Stomach (tissue), 8 donors: ENCODE measurements at regions not wholly inside any gene's neighbourhood (a gene's known extent, or its start where the extent isn't known, plus 50 kb on each side); places are given as distances from the start of the nearest gene placed in this dataset.

Experiments used
- DNase-seq, 2 donors: peaks; one replicate each; pipeline versions ENCODE4 v3.0.0 to v3.0.0-alpha.2; 2013 to 2019
- H3K27ac ChIP-seq, 5 donors: fragments of 200-600 bp in 4 of 5; sonication (generic) in 4 of 5; one replicate each; pipeline ENCODE4 v1.5.1; 2013 to 2019; ENCODE audit warnings: mild to moderate bottlenecking in 1 of 5, moderate library complexity in 1 of 5
- H3K27me3 ChIP-seq, 3 donors: fragments of 200-600 bp; sonication (generic); one replicate each; pipeline ENCODE4 v1.5.1; 2017 to 2019; ENCODE audit warnings: mixed run types in 1 of 3
- H3K36me3 ChIP-seq, 4 donors: fragments of 200-600 bp; sonication (generic); 1 replicate in 3 of 4; 2 replicates in 1 of 4; pipeline ENCODE4 v1.5.1; 2016 to 2019
- H3K4me1 ChIP-seq, 4 donors: fragments of 200-600 bp; sonication (generic); one replicate each; pipeline ENCODE4 v1.5.1; 2016 to 2019
- H3K4me3 ChIP-seq, 4 donors: fragments of 200-600 bp; sonication (generic) in 3 of 4; one replicate each; pipeline ENCODE4 v1.5.1; 2016 to 2019; ENCODE audit warnings: mild to moderate bottlenecking in 1 of 4
- H3K9me3 ChIP-seq, 4 donors: fragments of 200-600 bp; sonication (generic); one replicate each; pipeline ENCODE4 v1.5.1; 2016 to 2019
- CTCF ChIP-seq, 7 experiments: fragments of 450-650 bp in 4 of 7; fragments of 200-600 bp in 3 of 7; sonication (generic) in 3 of 7; IDR thresholded peaks; one replicate each; pipeline ENCODE4 v1.5.1; 2016 to 2019; ENCODE audit warnings: antibody characterized with exemption in 7 of 7, control low read depth in 2 of 7, mild to moderate bottlenecking in 1 of 7
- EP300 ChIP-seq: sonication (generic); formaldehyde crosslinking; IDR thresholded peaks from one replicate; pipeline ENCODE4 v1.6.1; 2017; ENCODE audit warnings: antibody characterized with exemption
- POLR2A ChIP-seq, 4 donors: fragments of 450-650 bp; IDR thresholded peaks; one replicate each; pipeline ENCODE4 v1.6.1; 2016; ENCODE audit warnings: antibody characterized with exemption in 4 of 4, control low read depth in 2 of 4, mild to moderate bottlenecking in 1 of 4, moderate library complexity in 1 of 4
- POLR2AphosphoS5 ChIP-seq, 3 donors: sonication (generic); formaldehyde crosslinking; IDR thresholded peaks; one replicate each; pipeline ENCODE4 v1.6.1; 2016; ENCODE audit warnings: antibody characterized with exemption in 3 of 3
- WGBS, 5 donors: extraction: QIAGEN DNeasy Blood & Tissue Kit in 3 of 5; methylation state at CpG; one replicate each; pipeline versions ENCODE4 v1.1.5 to v1.1.7; 2013 to 2018; 5-methylcytosine and 5-hydroxymethylcytosine counted together
- intact Hi-C: fragments of 100-400 bp; cut with DNase I; formaldehyde crosslinking; loops from one replicate; pipeline ENCODE4 v1.15.1; 2023; ENCODE audit warnings: low total_unique reads
- donor health status: healthy with polysubstance abuse.
- donor health status: Bipolar disorder and iron deficiency.
- donor health status: healthy.

GRCh38 chr20:7449269-7449668, 491.0 kb downstream of the HAO1 start:
- no peak overlapping the region for H3K27ac ChIP-seq
- H3K27me3 ChIP-seq = no peaks in the 10 kb centered on the region
- no peaks in the 10 kb centered on the region for H3K9me3 ChIP-seq
- no peak overlapping the region for H3K4me3 ChIP-seq
- TF ChIP-seq POLR2AphosphoS5 (IDR thresholded peaks at IDR 0.05) = no peak
- no peak for TF ChIP-seq EP300
- TF ChIP-seq CTCF (IDR thresholded peaks at IDR 0.05) = no peak
- TF ChIP-seq POLR2A (IDR thresholded peaks at IDR 0.05) = no peak
- H3K4me1 ChIP-seq = no peaks in the 10 kb centered on the region
- no peaks in the 10 kb centered on the region for H3K36me3 ChIP-seq
- no peak for DNase-seq
- WGBS, 5 donors = 78 to 88% (median 83%) methylated on average over 1 of the region's 1 CpG
- intact Hi-C loops = no loop called here

DNA sequence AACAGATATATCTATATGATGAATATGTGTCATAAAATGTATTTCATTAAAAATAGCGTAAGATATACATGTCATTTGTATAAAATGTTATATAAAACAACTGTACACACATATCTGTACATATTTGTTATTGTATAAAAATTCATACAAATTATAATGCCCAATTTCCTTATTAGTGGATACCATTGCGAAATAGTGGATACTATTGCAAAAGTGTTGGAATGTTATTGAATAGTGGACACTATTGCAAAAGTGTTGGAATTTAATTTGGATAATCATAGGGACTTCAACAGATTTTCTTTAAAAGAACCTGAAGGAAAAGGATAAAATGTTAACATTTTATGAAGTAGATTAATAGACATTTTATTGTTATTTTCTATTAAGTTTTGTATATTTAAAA, 487.4 kb downstream of the HAO1 start:
- TF ChIP-seq POLR2A (IDR thresholded peaks at IDR 0.05) (no peak), CTCF (IDR thresholded peaks at IDR 0.05) (no peak), EP300 (no peak), POLR2AphosphoS5 (IDR thresholded peaks at IDR 0.05) (no peak)
- Histone ChIP-seq H3K9me3 (no peaks in the 10 kb centered on the region), H3K27ac (no peak overlapping the region), H3K4me1 (no peaks in the 10 kb centered on the region), H3K27me3 (no peaks in the 10 kb centered on the region), H3K4me3 (no peak overlapping the region), H3K36me3 (no peaks in the 10 kb centered on the region)
- WGBS, 5 donors = 85 to 97% (median 92%) methylated on average over 2 of the region's 2 CpGs
- intact Hi-C loops = no loop called here
- DNase-seq = no peak

- Histone ChIP-seq H3K27me3 (no peaks in the 10 kb centered on the region), H3K4me3 (no peak overlapping the region), H3K36me3 (no peaks in the 10 kb centered on the region), H3K4me1 (no peaks in the 10 kb centered on the region), H3K27ac (no peak overlapping the region), H3K9me3 (no peaks in the 10 kb centered on the region)
- 53 to 92% (median 83%) methylated on average over 2 of the region's 2 CpGs for WGBS, 5 donors
- intact Hi-C loops = no loop called here
- TF ChIP-seq POLR2AphosphoS5 (IDR thresholded peaks at IDR 0.05) (no peak), EP300 (no peak), CTCF (IDR thresholded peaks at IDR 0.05) (no peak), POLR2A (IDR thresholded peaks at IDR 0.05) (no peak)
- DNase-seq = no peak
Measured at GRCh38 chr20:7454047-7454446, 486.2 kb downstream of the HAO1 start.

GRCh38 chr20:7458459-7458858, 481.8 kb downstream of the HAO1 start:
- Histone ChIP-seq H3K27ac (no peak overlapping the region), H3K4me1 (no peaks in the 10 kb centered on the region), H3K36me3 (no peaks in the 10 kb centered on the region), H3K9me3 (no peaks in the 10 kb centered on the region), H3K4me3 (no peak overlapping the region), H3K27me3 (no peaks in the 10 kb centered on the region)
- intact Hi-C loops = no loop called here
- WGBS, 5 donors = 76 to 86% (median 82%) methylated on average over 3 of the region's 3 CpGs
- no peak for TF ChIP-seq EP300
- TF ChIP-seq POLR2A (IDR thresholded peaks at IDR 0.05) = no peak
- TF ChIP-seq CTCF (IDR thresholded peaks at IDR 0.05) = no peak
- no peak for TF ChIP-seq POLR2AphosphoS5 (IDR thresholded peaks at IDR 0.05)
- DNase-seq = no peak

DNA sequence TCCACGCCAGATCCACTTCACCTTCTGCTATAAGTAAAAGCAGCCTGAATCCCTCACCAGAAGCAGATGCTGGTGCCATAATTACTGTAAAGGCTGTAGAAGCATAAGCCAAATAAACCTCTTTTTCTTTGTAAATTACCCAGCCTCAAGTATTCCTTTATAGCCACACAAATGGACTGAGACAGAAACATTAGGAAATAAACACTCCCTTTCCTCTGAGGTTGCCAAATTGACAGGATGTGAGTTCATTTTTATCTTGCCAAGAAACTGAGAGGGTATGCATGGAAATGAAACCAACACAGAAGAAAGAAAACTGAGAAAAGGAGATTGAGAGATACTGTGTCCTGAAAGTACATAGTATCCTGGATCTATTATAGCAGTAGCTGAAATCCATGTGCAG, 481.2 kb downstream of the HAO1 start:
- 32 to 57% (median 50%) methylated on average over 1 of the region's 1 CpG for WGBS, 5 donors
- TF ChIP-seq CTCF (IDR thresholded peaks at IDR 0.05) (no peak), POLR2AphosphoS5 (IDR thresholded peaks at IDR 0.05) (no peak), EP300 (no peak), POLR2A (IDR thresholded peaks at IDR 0.05) (no peak)
- intact Hi-C loops = no loop called here

More for the DNA sequence above, 481.2 kb downstream of the HAO1 start:
- no peaks in the 10 kb centered on the region for H3K9me3 ChIP-seq
- H3K4me3 ChIP-seq = no peak overlapping the region
- no peaks in the 10 kb centered on the region for H3K36me3 ChIP-seq
- DNase-seq = no peak
- no peaks in the 10 kb centered on the region for H3K27me3 ChIP-seq
- no peaks in the 10 kb centered on the region for H3K4me1 ChIP-seq
- no peak overlapping the region for H3K27ac ChIP-seq
